BLaER1 (cell line): ENCODE measurements at regions not wholly inside any gene's neighbourhood (a gene's known extent, or its start where the extent isn't known, plus 50 kb on each side); places are given as distances from the start of the nearest gene placed in this dataset.
"Not testable (repeated sequence)": the region's sequence is repeated elsewhere in the genome, so short reads cannot be mapped to it uniquely, and the experiment has no call there.

Source experiments
- H3K27ac ChIP-seq: shearing (Covaris generic); formaldehyde crosslinking; 2 replicates; pipeline ENCODE4 v1.8.1; 2022
- H3K27me3 ChIP-seq: shearing (Covaris generic); formaldehyde crosslinking; 2 replicates; pipeline ENCODE4 v1.8.1; 2022
- H3K36me3 ChIP-seq: shearing (Covaris generic); formaldehyde crosslinking; 2 replicates; pipeline ENCODE4 v1.8.1; 2022
- H3K4me1 ChIP-seq: shearing (Covaris generic); formaldehyde crosslinking; 2 replicates; pipeline ENCODE4 v1.8.1; 2022
- H3K4me2 ChIP-seq: shearing (Covaris generic); formaldehyde crosslinking; 2 replicates; pipeline ENCODE4 v1.8.1; 2022
- H3K4me3 ChIP-seq: shearing (Covaris generic); formaldehyde crosslinking; 2 replicates; pipeline ENCODE4 v1.8.1; 2022
- H3K9ac ChIP-seq: shearing (Covaris generic); formaldehyde crosslinking; 2 replicates; pipeline ENCODE4 v1.8.1; 2022
- H3K9me3 ChIP-seq: shearing (Covaris generic); formaldehyde crosslinking; 2 replicates; pipeline ENCODE4 v1.8.1; 2022
- H4K20me1 ChIP-seq: shearing (Covaris generic); formaldehyde crosslinking; 2 replicates; pipeline ENCODE4 v1.8.1; 2022
- Cebpa-rat ChIP-seq: shearing (Covaris generic); IDR thresholded peaks from 2 replicates; pipeline ENCODE4 v1.8.1; 2022

GRCh38 chr15:32243727-32244126, 159.4 kb downstream of the GOLGA8K start:
- not testable (repeated sequence) for H3K36me3 ChIP-seq, H3K4me2 ChIP-seq, H3K9me3 ChIP-seq, H3K9ac ChIP-seq, H3K4me3 ChIP-seq, H3K4me1 ChIP-seq, H3K27me3 ChIP-seq, H3K27ac ChIP-seq, H4K20me1 ChIP-seq

- H3K4me1 ChIP-seq, H3K4me2 ChIP-seq, H3K36me3 ChIP-seq, H3K4me3 ChIP-seq, H3K27me3 ChIP-seq, H3K9ac ChIP-seq, H3K9me3 ChIP-seq, H4K20me1 ChIP-seq, H3K27ac ChIP-seq: not testable (repeated sequence)
Observed at GRCh38 chr15:32242780-32243528, 160.1 kb downstream of the GOLGA8K start.

- H3K36me3 ChIP-seq, H3K4me1 ChIP-seq, H3K4me2 ChIP-seq, H3K27me3 ChIP-seq, H3K4me3 ChIP-seq, H3K9me3 ChIP-seq, H3K9ac ChIP-seq, H3K27ac ChIP-seq, H4K20me1 ChIP-seq: not testable (repeated sequence)
Observed at GRCh38 chr15:32227410-32228114, 175.5 kb downstream of the GOLGA8K start.

GRCh38 chr15:32222716-32223115, 180.4 kb downstream of the GOLGA8K start:
- H3K4me1 ChIP-seq: no peaks in the 10 kb centered on the region
- H3K9me3 ChIP-seq: peaks cover 19% of the 10 kb centered on the region
- no peaks in the 10 kb centered on the region for H3K27me3 ChIP-seq
- no peak for TF ChIP-seq Cebpa-rat
- no peak overlapping the region for H3K9ac ChIP-seq
- H3K4me3 ChIP-seq: no peak overlapping the region
- no peak overlapping the region for H3K4me2 ChIP-seq
- no peaks in the 10 kb centered on the region for H4K20me1 ChIP-seq
- H3K36me3 ChIP-seq: no peaks in the 10 kb centered on the region
- no peak overlapping the region for H3K27ac ChIP-seq
